NCI-H524 treated with DMSO at 0.1 percent for 48 hours (cell line): ENCODE measurements at regions not wholly inside any gene's neighbourhood (a gene's known extent, or its start where the extent isn't known, plus 50 kb on each side); places are given as distances from the start of the nearest gene placed in this dataset.
"Not testable (repeated sequence)": the region's sequence is repeated elsewhere in the genome, so short reads cannot be mapped to it uniquely, and the experiment has no call there.

Experiments
- DNase-seq: peaks from one replicate; lab custom pipeline; 2025; lab: John Stamatoyannopoulos, UW

DNA sequence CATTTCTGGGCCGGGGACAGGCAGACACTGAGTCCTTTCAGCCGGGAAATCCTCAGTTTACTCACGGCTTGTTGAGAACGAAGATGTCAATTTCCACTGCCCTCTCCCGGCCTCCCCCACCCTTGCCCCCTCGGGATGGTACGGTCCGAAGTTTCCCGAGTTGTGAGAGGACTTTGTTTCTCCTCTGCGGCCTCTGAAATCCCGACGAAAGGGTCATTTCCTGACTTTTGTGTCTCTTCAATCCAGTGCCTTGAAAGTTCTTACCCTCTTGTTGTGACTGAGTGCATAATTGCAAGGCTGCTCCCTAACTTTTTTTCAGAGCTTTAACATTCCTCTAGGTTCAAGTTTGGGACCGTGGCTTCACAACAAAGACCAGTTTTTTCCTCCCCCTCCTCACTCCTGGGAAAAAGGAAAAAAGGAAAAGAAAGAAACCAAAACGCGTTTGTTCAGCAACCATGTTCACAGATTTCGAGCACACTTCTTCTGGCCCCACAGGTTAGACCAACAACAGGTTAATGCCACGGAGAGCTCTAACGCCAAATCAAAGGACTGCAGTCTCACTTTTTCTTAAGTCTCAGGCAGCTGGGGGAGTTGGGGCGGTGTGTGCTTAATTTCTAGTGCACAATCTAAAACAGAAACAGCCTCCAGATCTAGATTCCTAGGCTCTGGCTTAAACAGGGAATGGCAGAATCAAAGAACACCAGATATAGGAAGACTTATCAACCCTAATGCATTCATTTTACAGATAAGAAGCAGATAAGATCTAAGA lies 138.9 kb downstream of the TMCO5A start:
- DNase-seq, result no peak

- no peak for DNase-seq
Observed at GRCh38 chr15:38074029-38074428, 139.6 kb downstream of the TMCO5A start.

DNA sequence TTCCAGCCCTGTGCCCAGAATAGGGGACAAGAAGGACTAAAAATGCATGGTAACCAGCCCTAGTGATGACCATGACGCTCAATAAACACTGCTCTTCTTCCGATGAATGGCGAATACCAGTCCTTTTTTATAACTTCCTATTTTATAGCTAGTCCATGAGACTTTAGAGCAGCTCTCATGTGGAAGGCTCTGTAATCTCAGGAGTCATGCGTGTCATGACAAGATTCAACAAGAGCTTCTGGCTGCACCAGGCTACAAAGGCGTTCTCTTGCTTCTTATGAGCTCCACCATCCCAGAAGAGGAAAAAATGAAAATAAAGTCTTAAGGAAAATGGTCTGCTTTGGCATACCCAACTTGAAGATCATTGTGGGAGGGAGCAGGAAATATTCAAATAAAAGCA lies 141.0 kb downstream of the TMCO5A start:
- DNase-seq, result no peak

- no peak for DNase-seq
Observed at GRCh38 chr15:38076786-38077185, 142.3 kb downstream of the TMCO5A start.

DNA sequence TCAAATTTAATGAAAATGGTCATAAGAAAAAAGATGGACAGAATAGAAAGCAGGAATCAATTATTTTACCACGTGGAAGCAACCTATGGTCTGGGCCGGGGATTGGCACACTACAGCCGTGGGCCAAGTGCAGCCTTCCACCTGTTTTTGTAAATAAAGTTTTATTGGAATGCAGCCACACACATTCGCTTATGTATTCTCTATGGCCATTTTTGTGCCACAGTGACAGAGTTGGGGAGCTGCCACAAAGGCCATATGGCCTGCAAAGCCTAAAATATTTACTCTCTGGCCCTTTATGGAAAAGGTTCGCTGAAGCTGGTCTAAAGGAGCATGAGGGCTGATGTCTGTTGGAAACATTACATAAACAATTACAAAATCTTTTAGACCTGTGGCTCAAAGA lies 144.8 kb downstream of the TMCO5A start:
- no peak for DNase-seq

- no peak for DNase-seq
Observed at GRCh38 chr15:38080651-38081275, 146.3 kb downstream of the TMCO5A start.

- no peak for DNase-seq
Observed at GRCh38 chr15:38084289-38084688, 149.8 kb downstream of the TMCO5A start.

- DNase-seq, result no peak
Observed at GRCh38 chr15:38085114-38085513, 150.7 kb downstream of the TMCO5A start.

GRCh38 chr15:38085931-38086568 lies 151.6 kb downstream of the TMCO5A start:
- no peak for DNase-seq

- DNase-seq, result no peak
Observed at GRCh38 chr15:38086611-38087010, 152.2 kb downstream of the TMCO5A start.

- DNase-seq, result no peak
Observed at GRCh38 chr15:38088971-38089370, 154.5 kb downstream of the TMCO5A start.

GRCh38 chr15:38090223-38090622 lies 155.8 kb downstream of the TMCO5A start:
- no peak for DNase-seq

- DNase-seq, result no peak
Observed at GRCh38 chr15:38090678-38091077, 156.2 kb downstream of the TMCO5A start.

GRCh38 chr15:38091078-38091645 lies 156.7 kb downstream of the TMCO5A start:
- DNase-seq, result no peak

- DNase-seq, result no peak
Observed at GRCh38 chr15:38093931-38094330, 158.7 kb upstream of the SPRED1 start.

DNA sequence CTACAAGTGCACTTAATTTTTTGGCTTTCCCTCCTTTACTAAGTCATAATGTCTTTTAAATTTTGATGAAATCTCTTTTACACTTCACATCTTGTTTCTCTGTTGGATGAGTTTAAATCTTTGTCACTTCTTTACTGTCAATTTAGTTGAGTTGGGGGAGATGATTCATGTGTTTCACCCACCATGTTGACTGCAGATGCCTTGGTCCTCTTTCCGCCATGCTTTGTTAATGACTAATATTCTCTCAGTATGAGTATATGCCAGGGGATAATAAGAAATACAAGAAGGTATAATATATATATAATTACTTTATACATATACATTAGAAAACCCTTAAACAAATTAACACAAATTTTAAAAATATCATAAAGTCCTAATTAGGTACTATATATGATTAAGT lies 149.7 kb upstream of the SPRED1 start:
- DNase-seq, result no peak

- no peak for DNase-seq
Observed at GRCh38 chr15:38103564-38103963, 149.1 kb upstream of the SPRED1 start.

DNA sequence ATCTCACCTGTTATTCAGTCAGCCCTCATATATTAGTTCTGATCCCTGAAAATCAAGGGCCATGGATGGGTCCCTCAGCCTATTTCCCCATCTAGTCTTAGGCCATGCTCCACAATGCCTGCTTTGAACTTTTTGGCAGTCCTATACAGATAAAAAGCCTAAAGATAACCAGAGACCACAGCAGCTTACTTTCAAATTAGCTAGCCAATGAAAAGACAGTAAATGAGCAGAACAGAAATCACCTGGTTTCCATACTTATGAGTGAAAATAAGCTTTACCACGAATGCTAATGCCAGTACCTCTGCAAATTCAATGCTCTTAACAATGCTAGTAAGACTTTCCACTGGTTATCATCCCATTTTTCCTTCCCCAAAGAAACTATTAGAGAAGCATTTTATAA lies 141.6 kb upstream of the SPRED1 start:
- no peak for DNase-seq

DNA sequence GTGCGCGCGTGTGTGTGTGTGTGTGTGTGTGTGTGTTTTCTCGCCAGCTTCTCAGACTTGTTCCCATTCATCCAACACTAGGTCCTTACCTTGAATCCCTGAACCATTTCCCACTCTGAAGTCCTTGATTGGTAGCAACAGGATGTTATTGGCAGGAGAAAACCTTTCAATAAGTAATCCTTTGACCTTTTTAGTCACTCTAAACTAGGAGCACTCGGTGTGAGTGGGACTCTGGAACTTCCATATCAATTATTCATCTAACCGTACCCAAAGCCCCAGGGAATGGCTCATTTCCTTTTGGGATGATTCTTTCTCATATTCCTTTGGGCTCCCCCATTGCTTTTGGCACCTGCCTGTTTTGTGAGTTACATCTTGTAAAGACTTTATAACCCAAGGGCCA lies 140.2 kb upstream of the SPRED1 start:
- no peak for DNase-seq

DNA sequence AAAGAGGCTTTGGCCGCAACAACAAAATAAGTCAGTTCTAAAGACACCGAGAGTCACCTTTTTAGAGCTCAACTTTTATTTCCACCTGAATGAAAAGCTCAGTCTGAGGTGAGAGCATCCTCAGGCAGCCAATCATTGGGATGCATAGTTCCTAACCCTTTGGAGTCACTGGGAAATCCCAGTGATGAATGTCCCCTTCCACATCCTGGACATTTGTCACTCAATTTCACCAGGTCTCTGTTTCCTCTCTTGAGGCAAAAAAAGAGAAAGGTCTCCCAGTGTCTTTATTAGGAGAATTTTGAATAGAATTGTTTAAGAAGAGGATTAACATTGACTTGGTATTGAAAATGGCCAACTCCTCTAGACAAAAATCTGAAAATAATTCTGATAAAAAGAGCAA lies 137.5 kb upstream of the SPRED1 start:
- no peak for DNase-seq

- DNase-seq, result no peak
Observed at GRCh38 chr15:38117781-38118180, 134.9 kb upstream of the SPRED1 start.

- DNase-seq, result not testable (repeated sequence)
Observed at GRCh38 chr15:38119865-38120264, 132.8 kb upstream of the SPRED1 start.

DNA sequence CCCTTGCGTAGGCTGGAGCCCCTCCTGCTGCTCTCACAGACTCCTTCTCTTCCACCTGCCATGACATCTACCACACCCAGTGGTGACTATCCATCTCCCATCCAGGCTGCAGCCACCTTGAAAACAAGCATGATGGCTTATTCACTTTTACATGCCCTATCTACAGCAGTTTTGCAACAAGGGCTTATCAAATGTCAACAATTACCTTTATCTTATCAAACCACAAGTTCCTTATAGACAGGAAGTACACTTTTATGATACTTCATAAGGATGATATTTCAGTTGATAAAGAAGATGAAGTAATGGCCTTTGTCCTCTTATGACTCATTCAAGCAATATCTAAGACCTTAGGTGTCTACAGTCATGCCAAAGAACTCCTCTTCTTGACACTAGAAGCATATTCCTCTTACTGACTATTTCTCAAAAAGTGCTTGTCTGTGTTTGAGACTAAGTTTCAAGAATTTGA lies 125.3 kb upstream of the SPRED1 start:
- no peak for DNase-seq
